ENCODE measurements at regions not wholly inside any gene's neighbourhood (a gene's known extent, or its start where the extent isn't known, plus 50 kb on each side); places are given as distances from the start of the nearest gene placed in this dataset.
"Not testable (repeated sequence)": the region's sequence is repeated elsewhere in the genome, so short reads cannot be mapped to it uniquely, and the experiment has no call there.

GRCh38 chr9:25472085-25472607 lies 206.1 kb downstream of the TUSC1 start:
- no peak for DNase-seq (ENCODE audit: low spot score)
- intact Hi-C loops (cut with DNase I) = no loop called here

DNA sequence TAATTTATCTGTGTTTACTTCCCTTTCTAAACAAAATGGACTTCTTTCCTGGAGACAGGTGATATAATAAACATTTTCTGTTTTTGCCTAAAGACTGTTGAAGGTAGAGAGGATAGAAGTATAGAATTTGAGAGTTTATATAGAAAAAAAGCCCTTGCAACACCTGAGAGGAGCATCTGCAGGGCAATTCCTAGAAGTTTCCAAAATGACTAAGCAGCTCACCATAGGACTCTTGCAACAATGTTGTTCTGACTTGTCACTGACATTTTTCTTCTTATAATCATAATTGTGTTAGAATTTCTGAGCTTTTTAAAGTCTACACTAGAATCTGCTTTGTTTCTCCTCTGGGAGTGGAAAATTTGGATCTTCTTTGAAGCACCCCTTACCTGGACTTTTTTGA lies 216.8 kb downstream of the TUSC1 start:
- DNase-seq (ENCODE audit: low spot score) = no peak
- intact Hi-C loops (cut with DNase I) = no loop called here

GRCh38 chr9:25453875-25454274 lies 224.4 kb downstream of the TUSC1 start:
- intact Hi-C loops (cut with DNase I) = no loop called here
- DNase-seq (ENCODE audit: low spot score) = no peak

- intact Hi-C loops (cut with DNase I) = no loop called here
- no peak for DNase-seq (ENCODE audit: low spot score)
Observed at GRCh38 chr9:25449503-25449902, 228.7 kb downstream of the TUSC1 start.

DNA sequence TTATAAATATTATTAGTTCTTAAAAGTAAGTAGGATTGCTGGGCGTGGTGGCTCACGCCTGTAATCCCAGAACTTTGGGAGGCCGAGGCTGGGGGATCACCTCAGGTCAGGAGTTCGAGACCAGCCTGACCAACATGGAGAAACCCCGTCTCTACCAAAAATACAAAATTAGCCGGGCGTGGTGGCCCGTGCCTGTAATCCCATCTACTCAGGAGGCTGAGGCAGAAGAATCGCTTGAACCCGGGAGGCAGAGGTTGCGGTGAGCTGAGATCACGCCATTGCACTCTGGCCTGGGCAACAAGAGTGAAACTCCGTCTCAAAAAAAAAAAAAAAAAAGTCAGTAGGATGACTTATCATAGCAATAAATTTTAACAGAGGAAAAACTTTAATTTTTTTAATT lies 232.5 kb downstream of the TUSC1 start:
- intact Hi-C loops (cut with DNase I); DNase-seq (ENCODE audit: low spot score): not testable (repeated sequence)

DNA sequence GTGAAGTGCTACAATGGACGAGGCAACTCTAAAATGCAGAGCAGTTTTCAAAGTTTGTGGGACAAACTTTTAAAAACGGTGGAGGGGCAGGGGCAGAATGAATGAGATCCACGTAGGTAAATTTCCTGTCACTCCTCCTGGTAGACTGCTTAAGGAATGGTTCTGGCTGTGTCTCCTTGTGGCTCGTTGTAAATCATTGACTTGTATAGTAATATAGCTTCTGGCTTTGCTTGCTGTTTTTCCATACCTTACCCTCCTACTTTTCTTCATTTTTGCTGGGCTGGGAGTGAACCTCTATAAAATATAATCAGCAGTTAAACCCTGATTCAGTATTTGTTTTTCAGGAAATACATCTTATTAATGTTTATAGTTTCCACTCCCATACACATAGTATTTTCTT lies 235.7 kb downstream of the TUSC1 start:
- no peak for DNase-seq (ENCODE audit: low spot score)
- intact Hi-C loops (cut with DNase I) = no loop called here

DNA sequence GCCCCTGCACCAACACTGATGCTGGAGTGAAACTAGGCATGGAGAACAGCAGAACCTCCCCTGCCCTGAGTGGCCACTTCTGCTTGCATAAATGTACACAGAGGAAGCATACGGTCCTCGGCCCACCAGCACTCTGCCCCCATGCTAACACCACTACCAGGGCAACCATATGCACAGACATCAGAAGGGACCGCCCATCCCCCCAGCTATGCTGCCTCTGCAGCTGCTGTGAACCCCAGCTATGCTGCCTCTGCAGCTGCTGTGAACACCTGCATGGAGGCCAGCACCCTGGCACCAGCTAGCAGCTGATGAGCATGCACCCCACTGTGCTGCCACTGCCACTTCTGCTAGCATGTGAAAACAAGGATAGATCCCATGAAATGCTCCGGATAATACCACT lies 250.3 kb downstream of the TUSC1 start:
- intact Hi-C loops (cut with DNase I) = no loop called here
- no peak for DNase-seq (ENCODE audit: low spot score)

- no peak for DNase-seq (ENCODE audit: low spot score)
- intact Hi-C loops (cut with DNase I) = no loop called here
Observed at GRCh38 chr9:25427290-25427689, 251.0 kb downstream of the TUSC1 start.

DNA sequence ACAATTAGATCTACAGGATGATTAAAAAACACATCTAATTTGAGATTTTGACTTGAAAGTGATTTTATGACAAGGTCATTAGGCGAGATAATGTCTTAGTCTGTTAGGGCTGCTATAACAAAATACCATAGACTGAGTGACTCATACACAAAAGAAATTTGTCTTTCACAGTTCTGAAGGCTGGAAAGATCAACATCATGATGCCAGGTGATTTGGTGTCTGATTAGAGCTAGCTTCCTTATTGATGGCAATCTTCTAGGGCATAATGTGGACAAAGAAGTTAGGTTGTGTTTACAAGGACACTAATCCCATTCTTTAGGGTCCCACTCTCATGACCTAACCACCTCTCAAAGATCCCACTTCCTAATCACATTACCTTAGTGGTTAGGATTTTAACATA lies 256.7 kb downstream of the TUSC1 start:
- intact Hi-C loops (cut with DNase I) = no loop called here
- no peak for DNase-seq (ENCODE audit: low spot score)

DNA sequence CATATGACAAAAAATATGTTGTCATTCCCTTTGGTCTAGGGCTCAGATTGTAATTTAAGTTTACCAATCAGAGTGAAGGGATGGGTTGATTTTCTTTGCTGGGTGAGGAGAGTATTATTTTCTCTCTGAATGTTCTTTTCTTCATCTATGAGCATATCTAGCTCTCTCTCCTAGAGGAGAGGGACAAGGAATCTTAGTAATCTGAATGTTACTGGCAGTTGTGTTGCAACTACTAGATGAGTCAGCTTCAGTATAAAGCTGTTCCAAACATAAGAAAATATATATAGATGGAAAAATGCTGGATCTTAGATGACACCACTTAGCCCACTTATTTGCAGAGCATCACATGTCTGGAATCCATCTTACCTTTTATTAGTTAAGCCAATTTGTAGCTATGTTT lies 259.3 kb downstream of the TUSC1 start:
- DNase-seq (ENCODE audit: low spot score) = no peak
- intact Hi-C loops (cut with DNase I) = no loop called here

DNA sequence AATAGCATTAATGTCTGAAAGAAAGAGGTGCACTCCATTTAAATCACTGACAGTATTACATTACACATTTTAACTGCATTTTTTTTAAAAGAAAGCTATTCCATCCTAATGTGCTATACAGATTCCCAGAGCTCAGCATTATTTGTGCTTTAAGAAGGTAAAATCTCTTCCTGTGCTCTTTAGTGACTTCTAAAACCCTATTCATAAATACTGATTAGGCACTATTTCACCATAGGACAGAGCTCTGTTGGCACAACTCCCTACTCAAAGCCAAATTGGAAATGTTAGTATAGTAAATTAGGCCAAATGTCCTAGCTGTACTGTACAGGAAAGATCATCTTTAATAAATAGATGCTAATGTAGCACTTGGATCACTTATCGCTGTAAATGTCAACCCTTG lies 262.5 kb downstream of the TUSC1 start:
- no peak for DNase-seq (ENCODE audit: low spot score)
- intact Hi-C loops (cut with DNase I) = no loop called here

DNA sequence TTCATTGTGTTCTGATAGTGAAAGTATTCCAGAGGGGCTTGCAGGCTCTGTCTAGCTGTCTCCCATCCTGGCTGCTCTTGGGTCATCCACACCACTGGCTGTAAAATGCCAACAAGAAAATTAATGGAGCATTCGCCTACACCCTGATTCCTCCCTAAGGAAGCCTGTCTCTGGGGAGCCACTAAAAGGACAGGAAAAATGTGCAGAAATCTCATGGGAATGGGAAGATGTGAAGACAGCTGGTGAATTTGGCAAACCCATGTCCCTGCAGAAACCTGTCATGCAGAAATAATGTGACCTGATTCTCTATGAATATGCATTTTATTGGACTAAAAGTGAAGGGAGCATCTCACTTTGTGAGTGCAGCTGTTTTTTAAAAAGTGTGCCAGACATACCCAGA lies 265.6 kb downstream of the TUSC1 start:
- intact Hi-C loops (cut with DNase I) = no loop called here
- DNase-seq (ENCODE audit: low spot score) = no peak

DNA sequence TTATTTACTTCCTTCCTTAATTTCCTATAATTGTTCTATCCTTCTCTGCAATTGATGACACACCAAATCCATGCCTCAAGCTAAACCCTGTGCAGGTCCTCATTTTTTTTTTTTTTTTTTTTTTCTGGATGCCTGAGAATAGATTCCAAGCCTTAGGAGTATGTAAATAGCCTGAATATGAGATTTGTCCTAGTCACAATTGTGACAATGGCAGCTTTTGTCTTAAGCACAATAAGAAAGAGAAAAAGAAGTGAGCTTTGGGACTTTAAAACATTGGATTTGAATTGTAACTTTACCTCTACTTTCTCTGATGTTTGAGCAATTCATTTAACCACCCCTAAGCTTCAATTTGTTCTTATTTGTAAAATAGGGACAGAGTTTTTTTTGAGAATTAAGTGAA lies 280.5 kb downstream of the TUSC1 start:
- intact Hi-C loops (cut with DNase I) = no loop called here
- no peak for DNase-seq (ENCODE audit: low spot score)

- no peak for DNase-seq (ENCODE audit: low spot score)
- intact Hi-C loops (cut with DNase I) = no loop called here
Observed at GRCh38 chr9:25396828-25397227, 281.4 kb downstream of the TUSC1 start.

DNA sequence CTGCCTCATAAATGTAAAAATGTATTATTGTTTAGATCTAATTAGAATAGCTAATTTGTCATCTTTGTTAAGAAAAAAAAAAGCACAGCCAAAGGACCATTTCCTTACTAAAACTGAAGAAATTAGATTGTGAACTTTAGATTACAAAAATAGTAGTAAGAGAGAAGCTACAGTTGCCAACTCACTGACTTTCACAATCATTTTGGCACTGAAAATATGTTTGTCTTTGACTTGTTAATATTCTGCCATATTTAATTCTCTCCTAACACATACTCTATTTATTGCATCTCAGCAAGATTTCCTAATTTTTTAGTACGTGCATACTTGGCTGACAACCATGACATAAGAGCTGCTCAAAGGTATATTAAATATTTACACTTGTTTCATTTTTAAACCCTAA lies 297.1 kb downstream of the TUSC1 start:
- intact Hi-C loops (cut with DNase I) = no loop called here
- DNase-seq (ENCODE audit: low spot score) = no peak

GRCh38 chr9:25377039-25377438 lies 301.2 kb downstream of the TUSC1 start:
- intact Hi-C loops (cut with DNase I) = no loop called here
- no peak for DNase-seq (ENCODE audit: low spot score)

- intact Hi-C loops (cut with DNase I) = no loop called here
- no peak for DNase-seq (ENCODE audit: low spot score)
Observed at GRCh38 chr9:25374281-25374680, 304.0 kb downstream of the TUSC1 start.

DNA sequence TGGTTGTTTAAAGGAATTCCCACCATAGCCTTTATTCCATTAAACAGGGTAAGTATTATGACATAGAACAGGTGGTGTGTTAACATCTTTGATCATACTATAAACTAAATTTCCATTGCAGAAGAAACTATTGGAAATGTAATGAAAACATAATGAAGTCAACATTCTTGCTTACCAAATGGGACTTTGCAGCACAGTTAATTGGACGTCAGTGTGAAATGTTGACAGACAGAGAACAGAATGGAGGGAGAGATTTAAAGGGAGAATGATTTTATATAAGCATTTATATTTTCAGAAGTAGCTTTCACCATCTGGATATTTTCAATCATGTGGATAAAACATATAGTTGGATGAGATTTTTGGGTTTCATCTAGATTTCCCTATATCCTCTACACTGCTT lies 311.3 kb downstream of the TUSC1 start:
- DNase-seq (ENCODE audit: low spot score) = no peak
- intact Hi-C loops (cut with DNase I) = no loop called here

DNA sequence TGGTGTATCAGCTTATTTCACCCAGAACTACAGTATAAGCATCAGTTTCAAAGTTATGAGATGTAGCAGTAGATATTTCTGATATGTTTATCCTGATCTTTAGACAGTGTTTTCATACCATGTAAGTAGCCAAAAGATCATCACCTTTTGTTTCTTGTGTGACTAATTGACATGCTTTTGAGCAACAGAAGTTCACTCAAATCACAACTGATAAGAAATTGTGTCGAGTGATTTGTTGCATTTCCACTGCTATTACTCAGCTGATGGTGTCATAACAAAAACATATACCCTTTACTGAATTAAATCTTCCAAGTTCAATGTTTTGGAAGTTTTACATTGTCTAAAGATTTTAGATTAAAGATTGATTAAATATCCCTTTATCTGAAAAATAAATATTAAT lies 324.5 kb downstream of the TUSC1 start:
- DNase-seq (ENCODE audit: low spot score) = no peak
- intact Hi-C loops (cut with DNase I) = no loop called here

DNA sequence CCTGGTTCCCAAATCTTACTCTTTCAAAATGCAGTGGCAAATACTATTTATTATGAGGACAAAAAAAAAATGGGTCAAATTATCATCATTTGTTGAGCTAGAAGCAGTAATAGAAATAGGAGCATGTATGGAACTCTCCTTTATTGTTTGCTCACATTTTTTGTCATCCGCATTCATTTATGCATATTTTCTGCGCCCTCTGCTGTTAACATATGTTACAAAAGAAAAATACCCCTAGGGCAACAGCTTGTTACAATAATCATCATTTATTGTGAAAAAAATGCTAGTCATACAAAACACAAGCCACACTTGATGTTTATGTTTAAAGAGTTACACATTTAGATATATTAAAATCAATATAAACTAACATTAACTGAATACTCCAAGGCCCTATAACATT lies 328.2 kb downstream of the TUSC1 start:
- intact Hi-C loops (cut with DNase I) = no loop called here
- no peak for DNase-seq (ENCODE audit: low spot score)

DNA sequence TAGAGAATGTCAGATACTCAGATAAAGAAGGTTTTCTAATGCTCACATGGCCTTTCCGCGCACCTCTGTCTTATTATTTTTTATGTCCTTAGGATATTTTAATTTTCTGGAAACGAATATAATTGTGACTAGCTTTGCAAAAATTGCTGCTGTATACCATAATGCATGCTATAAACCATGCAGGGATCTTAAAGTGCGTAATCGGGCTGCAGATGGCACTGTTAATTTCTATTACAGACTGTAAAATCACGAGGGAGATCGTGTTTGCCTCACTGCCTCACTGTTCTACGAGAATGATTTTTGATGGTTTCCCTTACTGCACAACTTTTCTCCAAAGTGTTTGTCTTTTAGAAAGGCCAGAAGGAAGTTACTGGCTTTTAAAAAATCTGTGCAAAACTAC lies 356.1 kb downstream of the TUSC1 start:
- intact Hi-C loops (cut with DNase I) = no loop called here
- DNase-seq (ENCODE audit: low spot score) = no peak

GRCh38 chr9:25310961-25311360 lies 367.3 kb downstream of the TUSC1 start:
- intact Hi-C loops (cut with DNase I) = no loop called here
- no peak for DNase-seq (ENCODE audit: low spot score)

- no peak for DNase-seq (ENCODE audit: low spot score)
- intact Hi-C loops (cut with DNase I) = no loop called here
Observed at GRCh38 chr9:25308549-25308948, 369.7 kb downstream of the TUSC1 start.

Data from cardiac septum (tissue), 1 donor.